AG04449 (cell line): ENCODE measurements at regions not wholly inside any gene's neighbourhood (a gene's known extent, or its start where the extent isn't known, plus 50 kb on each side); places are given as distances from the start of the nearest gene placed in this dataset.
"Not testable (repeated sequence)": the region's sequence is repeated elsewhere in the genome, so short reads cannot be mapped to it uniquely, and the experiment has no call there.

Source experiments
- CTCF ChIA-PET: fragments of 350-600 bp; formaldehyde crosslinking; extraction: SDS; loops from one replicate; lab custom pipeline; 2021; ENCODE audit warnings: antibody characterized with exemption; lab: Yijun Ruan, JAX
- POLR2A ChIA-PET: fragments of 400-600, 350-600 bp; formaldehyde crosslinking; extraction: SDS; loops from one replicate; lab custom pipeline; 2020; ENCODE audit warnings: antibody characterized with exemption, inconsistent platforms; lab: Yijun Ruan, JAX
- DNase-seq: peaks from one replicate; pipeline ENCODE4 v3.0.0-alpha.2; 2010; ENCODE audit warnings: low read depth, low spot score
- H3K4me3 ChIP-seq: 2 replicates; pipeline ENCODE4 v1.5.1; 2011; ENCODE audit warnings: low read depth, mild to moderate bottlenecking, control low read depth, low read length
- CTCF ChIP-seq: IDR thresholded peaks from one replicate; pipeline ENCODE4 v1.5.1; 2011; ENCODE audit warnings: mild to moderate bottlenecking, moderate library complexity, low read length, control low read depth, inconsistent platforms; ENCODE audit not compliant: insufficient read depth; ENCODE audit errors: missing control alignments

DNA sequence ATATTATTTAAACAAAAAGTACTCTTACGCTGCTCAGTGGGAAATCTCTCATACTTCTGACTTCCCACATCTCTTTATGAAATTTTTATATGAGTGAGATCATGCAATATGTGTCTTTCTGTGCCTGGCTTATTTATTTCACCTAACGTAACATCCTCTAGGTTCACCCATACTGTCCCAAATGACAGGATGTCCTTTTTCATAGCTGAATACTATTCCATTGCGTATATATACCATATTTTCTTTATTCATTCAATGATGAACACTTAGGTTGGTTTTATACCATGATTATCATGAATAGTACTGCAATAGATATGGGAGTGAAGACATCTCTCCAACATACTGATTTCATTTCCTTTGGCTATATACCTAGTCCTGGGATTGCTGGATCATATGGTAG is 57.8 kb upstream of the TPP2 start:
- no peak overlapping the region for H3K4me3 ChIP-seq
- no peak for TF ChIP-seq CTCF
- POLR2A ChIA-PET: no interaction called here

DNA sequence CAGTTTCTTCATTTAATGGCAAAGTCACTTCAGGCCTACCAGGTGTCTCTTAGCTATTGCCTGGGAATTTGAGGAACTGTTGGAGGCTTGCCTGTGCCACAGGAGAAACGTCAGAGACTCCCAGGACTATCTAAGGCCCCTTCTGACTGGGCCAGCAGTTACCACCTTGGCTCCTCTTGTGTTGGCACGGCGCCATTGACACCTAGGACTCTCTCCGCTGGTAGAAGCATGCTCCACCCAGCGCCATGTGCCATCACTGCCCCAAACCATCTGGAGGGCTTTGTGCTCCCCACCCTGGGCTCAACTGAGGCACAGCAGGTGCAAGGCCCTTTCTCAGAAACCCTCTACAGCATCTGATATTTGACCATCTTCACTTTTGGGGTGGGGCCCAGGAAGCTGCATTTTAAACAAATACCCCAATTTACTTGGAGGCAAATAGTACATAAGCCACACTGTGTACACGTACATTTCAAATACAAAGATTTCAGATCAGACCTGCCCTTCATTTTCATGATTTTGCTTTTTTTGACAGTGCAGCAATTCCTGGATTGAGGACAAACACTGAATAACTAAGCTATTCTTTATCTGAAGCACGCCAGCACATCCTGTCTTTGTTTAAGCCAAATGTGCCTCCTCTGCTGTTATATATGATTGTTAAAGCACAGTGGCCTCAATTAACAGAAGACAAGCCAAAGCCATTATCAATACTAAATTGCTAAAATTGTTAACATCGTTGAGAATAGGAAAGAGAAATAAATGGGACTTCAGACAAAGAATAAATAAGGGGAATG is 59.9 kb upstream of the TPP2 start:
- CTCF ChIA-PET: interaction anchor here (1.2 kb wide), 1 partner anchor 19 kb away, joined by 4 read pairs; no protein-coding TSS in a partner anchor
- DNase-seq: no peak
- no peak for TF ChIP-seq CTCF
- POLR2A ChIA-PET: no interaction called here
- no peak overlapping the region for H3K4me3 ChIP-seq

More for the DNA sequence above, 57.8 kb upstream of the TPP2 start:
- DNase-seq: no peak
- CTCF ChIA-PET: no interaction called here

DNA sequence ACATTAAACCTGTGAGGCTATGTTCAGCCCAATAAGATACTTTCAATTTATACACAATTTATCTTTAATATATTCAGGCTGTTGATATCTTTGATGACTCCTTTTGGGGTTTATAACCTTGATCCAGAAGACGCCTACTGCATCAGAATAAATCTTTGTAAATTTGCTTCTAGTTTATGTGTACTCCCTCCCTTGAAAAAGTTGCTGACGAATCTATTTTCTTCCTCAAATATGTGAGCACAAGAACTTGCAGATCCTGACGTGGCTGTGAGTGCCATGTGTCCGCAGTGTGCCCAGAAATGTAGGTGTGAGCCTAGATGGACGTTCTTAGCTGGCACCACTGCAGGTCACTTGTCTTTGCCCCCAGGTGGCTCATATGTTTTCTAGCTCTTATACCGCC is 60.6 kb upstream of the TPP2 start:
- CTCF ChIA-PET: interaction anchor here (1.2 kb wide), 1 partner anchor 20 kb away, joined by 4 read pairs; no protein-coding TSS in a partner anchor
- POLR2A ChIA-PET: no interaction called here
- H3K4me3 ChIP-seq: no peak overlapping the region
- no peak for DNase-seq
- no peak for TF ChIP-seq CTCF

- CTCF ChIA-PET: no interaction called here
- POLR2A ChIA-PET: no interaction called here
- no peak for DNase-seq
Observed at GRCh38 chr13:102530751-102531150, 66.0 kb upstream of the TPP2 start.

DNA sequence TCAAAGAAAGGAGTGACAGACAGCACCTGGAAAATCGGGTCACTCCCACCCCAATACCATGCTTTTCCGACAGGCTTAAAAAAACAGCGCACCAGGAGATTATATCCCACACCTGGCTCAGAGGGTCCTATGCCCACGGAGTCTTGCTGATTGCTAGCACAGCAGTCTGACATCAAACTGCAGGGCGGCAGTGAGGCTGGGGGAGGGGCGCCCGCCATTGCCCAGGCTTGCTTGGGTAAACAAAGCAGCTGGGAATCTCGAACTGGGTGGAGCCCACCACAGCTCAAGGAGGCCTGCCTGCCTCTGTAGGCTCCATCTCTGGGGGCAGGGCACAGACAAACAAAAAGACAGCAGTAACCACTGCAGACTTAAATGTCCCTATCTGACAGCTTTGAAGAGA is 74.5 kb upstream of the TPP2 start:
- DNase-seq, CTCF ChIA-PET, H3K4me3 ChIP-seq, POLR2A ChIA-PET: not testable (repeated sequence)

More at GRCh38 chr13:102530751-102531150, 66.0 kb upstream of the TPP2 start:
- TF ChIP-seq CTCF: no peak
- no peak overlapping the region for H3K4me3 ChIP-seq

DNA sequence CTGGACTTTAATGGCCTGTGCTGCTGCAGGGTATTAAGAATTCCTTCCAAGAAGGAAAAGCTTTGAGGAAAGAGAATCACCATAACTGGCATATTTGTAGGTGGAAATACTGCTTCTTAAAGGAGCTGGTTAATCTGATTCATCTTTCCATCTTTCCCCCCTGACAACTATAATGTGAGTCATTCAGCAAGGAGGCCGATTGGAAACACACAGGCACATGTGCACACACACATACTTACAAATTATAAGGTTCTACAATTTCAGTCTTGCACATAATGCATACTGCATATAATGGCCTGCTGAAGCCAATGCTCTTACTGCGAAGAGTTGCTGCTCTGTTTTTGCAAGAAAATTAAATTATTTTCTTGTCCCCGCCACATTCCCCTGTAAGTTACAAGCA is 78.8 kb upstream of the TPP2 start:
- H3K4me3 ChIP-seq: no peak overlapping the region
- CTCF ChIA-PET: no interaction called here
- POLR2A ChIA-PET: no interaction called here
- no peak for DNase-seq
- no peak for TF ChIP-seq CTCF

DNA sequence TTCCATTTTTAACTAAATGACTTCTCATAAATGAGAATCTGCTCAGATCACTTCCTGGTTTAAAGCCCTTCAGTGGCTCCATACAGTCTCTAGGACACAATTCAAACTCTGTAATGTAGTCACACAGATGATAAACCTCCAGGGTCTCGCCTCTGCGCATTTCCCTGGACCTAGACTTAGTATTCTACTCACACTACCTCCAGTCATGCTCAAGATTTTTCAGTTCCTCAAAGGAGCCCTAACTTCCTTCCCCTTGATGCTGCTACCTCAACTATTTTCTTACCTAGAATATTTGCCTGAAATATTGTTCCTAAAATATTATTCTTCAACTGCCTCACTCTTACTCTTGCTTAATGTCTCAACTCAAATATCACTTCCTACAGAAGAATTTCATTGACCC is 86.7 kb upstream of the TPP2 start:
- TF ChIP-seq CTCF: no peak

More for the DNA sequence above, 86.7 kb upstream of the TPP2 start:
- CTCF ChIA-PET: no interaction called here
- no peak overlapping the region for H3K4me3 ChIP-seq
- DNase-seq: no peak
- POLR2A ChIA-PET: no interaction called here
